HG03108 (cell line): ENCODE measurements at regions not wholly inside any gene's neighbourhood (a gene's known extent, or its start where the extent isn't known, plus 50 kb on each side); places are given as distances from the start of the nearest gene placed in this dataset.

Experiments
- ATAC-seq: cut with Tn5 transposase; IDR thresholded peaks from one replicate; pipeline ENCODE4 v1.9.1; 2021; ENCODE audit warnings: moderate library complexity; ENCODE audit not compliant: unreplicated experiment

DNA sequence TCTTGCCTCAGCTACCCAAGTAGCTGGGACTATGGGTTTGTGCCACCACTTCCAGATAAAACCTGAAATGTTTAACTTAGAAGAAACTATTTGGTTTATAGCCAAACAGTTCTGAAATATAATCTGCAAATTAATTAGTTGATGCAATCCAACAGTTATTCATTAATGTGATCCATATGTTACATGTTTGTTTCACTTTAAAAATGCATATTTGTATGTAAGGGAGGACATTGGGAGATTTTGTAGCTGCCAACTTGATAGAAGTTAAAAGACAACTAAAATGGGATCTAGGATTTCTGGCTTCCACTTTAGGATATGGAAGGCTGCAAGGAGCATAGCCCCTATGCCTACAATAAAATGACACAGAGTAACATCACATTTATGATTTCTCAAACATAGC lies 532.5 kb upstream of the SLC10A2 start:
- no peak for ATAC-seq

DNA sequence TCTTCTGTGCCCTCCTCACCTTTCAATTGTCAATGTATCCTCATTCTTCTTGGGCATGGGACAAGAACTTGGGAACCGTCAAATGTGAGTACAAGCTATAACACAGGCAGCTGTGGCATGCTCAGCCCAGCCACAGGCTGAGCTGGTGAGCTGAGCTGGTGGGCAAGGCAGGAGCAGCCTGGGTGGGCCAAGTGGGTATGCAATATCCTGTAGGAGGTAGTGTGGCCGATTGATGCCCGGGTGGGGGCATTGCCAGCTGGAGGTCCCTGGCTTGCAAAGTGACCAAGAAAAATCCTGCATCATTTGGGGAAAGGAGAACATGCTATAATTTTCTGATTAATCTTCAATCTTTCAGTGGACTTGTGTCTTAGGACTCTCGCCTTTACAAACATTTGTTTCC lies 507.2 kb upstream of the SLC10A2 start:
- no peak for ATAC-seq

DNA sequence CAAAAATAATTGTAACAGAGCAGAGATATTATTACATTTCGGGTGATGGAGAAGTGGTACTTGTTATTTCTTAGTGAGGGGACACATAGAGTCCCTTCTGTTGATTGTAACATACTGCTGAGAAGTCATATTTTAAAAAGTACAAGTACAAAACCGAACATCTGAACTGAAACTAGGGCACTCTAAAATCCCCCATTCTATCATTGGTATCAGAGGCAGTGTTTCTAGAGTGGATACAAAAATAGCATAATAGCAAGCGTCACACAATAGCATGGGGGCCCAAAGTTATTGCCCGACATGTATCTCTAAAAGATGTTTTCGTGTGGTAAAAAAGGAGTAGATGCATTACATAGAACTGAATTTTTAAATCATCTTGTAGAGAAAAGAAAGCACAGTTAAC lies 502.1 kb upstream of the SLC10A2 start:
- no peak for ATAC-seq

DNA sequence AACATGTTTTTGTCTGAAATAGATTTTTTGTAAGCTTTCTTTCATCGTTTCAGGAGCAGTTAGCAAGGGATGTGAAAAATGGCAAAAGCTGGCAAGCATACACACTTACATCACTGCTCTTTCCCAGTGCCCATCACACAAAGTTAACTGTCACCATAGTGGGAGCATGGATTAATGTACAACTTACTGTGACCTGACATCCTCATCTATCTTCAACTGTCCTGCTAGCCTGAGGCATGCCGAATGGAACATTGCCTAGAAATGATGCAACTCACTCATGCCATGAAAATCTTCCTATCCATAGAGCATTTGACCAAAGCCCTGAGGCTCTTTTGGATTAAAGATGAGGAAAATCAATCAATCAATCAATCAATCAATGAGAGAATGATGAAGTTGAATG lies 491.7 kb upstream of the SLC10A2 start:
- ATAC-seq = no peak

DNA sequence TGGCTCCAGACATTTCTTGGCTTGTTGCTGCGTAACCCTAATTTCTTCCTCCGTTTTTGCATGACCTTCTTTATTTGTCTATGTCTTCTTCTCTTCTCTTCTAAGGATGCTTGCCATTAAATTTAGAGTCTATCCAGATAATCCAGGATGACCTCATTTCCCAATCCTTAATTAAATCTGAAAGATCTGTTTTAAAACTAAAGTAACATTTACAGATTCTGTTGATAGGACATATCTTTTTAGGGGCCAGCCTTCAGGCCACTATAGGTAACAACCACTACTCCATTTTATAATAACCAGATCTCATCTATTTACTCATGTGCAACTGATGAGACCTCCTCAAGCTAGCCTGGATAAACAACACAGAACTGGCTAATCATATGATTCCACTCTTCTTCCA lies 490.5 kb upstream of the SLC10A2 start:
- ATAC-seq = no peak

DNA sequence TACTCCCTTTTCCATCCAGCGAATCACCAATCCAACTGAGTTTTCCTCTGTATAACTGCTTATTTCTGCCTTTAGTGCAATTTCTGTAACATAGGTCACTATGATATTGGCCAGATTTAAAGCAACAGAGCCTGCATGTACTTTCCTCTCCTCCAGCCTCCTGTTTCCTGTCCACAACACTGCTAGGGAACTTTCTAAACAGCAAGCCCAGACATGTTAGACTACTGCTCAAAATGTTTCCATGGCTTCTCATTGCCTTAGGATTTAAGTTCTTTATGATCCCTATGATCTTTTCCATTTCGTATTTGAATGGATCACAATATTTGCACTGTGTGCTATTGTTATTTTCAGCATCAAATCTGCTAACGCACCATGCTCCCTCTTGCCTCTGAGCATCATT lies 481.7 kb upstream of the SLC10A2 start:
- no peak for ATAC-seq

DNA sequence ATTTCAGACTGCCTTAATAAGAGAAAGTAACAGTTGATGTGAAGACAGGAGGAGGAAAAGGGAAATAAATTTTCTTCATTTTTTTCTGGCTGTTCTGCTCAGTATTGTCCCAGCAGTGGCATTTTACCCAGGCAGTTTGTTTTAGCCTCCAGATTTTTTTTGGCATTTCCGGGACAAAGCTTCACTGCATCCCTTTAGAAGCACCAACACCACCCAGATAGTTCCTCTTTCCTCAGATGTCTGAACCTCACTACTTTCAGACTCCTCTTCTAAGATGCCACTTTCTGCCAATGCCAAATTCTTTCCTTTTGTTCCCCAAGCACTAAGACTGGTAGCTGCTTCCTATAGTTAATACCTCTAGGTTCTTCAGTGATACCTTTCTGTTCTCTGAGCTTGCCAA lies 480.1 kb upstream of the SLC10A2 start:
- no peak for ATAC-seq

DNA sequence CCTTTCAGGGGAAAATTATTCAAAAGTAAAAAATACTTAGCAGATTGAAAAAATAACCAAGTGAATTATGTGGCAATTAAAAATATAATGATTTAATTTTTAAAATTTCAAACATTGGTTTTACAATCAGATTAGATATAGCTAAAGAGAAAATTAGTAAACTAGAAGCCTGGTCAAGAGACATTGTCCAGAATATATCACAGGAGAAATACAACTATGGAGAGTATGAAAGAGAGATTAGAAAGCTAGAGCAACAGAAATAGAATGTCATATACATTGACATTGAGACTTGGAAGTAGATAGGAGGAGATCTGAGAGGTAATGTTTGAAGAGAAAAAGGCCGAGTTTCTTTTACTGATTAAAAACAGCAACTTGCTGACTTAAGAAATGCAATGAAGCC lies 476.4 kb upstream of the SLC10A2 start:
- ATAC-seq = no peak

DNA sequence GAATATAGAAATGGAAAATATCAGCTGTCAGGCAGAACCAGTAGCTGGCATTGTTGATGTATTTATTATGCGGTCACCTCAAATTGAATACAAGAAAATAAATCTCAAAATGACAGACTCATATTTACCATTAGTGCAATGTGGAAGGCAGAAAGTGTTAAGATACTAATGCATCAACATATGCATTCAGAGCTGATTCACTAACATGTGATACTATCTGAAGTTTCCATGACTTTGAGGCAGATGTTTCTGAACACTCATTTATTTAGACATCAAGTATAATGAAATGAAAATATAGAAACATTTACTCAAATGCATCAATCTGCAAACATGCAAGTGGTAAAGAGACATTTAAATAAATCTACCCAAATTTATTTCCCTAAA lies 474.2 kb upstream of the SLC10A2 start:
- ATAC-seq = no peak

DNA sequence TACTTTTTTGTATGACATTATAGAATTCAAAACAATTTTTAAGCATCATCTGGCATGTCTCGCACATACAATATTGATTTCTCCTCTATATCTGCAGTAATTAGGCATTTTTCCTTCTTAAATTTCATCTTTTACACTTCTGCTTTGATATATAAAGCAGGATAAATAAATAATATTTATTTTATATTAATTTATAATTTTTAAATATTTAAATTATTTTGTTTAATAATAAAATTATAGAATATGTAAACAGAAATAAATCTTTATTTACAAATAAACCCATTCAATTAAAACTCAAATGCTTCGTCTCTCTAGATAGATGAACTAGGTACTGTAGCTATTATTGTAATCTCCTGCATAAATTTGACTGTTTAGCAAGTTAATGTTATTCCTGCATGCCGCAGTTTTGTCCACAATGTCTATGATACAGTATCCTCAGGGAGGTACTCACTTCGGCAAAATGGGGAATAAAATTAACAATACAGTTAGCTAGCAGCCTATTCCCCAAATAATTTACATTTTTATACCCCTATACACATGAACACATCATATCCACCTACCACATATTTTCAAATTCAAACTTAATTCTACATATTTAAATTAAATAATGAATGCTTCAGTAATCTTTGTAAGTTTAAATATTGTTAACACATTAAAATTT lies 473.6 kb upstream of the SLC10A2 start:
- no peak for ATAC-seq

DNA sequence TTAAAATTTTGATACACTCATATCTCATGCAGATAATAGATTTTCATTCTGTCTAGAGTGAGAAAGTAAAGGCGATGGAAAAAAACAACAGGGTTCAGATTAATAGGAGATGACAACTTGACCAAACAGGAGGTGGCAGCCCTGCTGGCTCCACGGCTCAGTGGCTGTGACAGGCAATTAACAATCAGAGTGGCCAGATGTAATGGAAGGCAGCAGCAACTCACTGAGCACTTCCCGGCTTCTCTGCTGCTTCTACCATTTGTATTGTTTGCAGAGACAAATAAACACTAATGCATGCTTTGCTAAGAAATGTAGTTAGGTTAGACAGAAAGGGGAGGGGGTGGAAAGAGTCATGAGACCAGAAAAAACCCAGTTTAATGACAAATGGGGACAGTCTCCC lies 473.0 kb upstream of the SLC10A2 start:
- no peak for ATAC-seq

DNA sequence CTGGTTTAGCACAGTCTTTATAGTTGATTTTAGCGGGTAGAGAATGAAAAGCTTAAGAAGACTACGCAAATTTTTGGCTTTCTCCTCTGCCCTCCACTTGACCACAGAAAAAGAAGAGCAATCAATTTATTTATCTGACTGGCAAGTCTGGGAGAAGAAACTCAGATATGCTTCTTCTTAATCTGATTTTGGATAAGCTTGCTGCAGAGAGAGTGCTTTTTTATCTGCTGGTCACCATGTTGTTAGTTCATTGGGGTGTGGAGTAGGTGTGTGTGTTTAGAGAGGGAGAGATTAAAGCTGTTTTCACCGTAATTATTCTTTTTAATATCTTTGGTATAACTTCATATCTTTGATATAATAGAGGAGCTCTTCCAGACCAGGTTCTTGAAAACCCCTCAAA lies 471.4 kb upstream of the SLC10A2 start:
- no peak for ATAC-seq

DNA sequence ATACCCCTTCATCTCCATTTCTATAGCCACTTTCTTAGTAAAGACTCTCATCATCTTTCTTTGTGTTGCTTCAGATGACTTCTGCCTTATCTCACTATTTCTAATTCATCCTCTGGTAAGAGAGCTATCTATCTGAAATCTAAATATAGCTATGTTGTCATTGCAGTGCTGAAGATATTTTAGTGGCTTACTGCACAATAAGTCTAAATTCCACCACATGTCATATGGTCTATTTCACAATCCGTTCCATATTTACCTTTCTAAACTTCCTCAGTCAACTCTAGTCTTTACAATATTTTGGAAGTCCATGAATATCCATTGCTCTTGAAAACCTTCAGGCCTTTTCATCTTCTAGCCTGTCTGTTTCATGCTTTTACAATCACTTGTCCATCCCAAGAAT lies 465.1 kb upstream of the SLC10A2 start:
- ATAC-seq = no peak

DNA sequence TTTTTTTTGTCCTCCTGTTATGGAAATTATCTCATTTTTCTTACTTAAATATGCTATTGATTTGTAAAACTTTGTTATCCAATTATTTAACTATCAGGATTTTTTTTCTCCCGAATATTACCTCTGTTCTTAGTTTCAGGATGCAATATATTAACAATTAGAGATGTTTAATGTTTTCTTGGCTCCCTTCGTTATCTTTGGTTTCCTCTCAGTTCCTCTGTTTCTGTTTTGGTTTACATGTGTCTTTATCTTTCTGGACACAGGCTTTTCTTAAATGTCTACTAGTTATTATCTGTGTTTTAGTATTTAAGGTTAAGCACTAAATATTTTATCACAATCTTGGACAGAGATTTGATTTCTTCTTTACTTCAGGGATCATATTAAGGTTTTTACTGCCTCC lies 462.2 kb upstream of the SLC10A2 start:
- no peak for ATAC-seq

DNA sequence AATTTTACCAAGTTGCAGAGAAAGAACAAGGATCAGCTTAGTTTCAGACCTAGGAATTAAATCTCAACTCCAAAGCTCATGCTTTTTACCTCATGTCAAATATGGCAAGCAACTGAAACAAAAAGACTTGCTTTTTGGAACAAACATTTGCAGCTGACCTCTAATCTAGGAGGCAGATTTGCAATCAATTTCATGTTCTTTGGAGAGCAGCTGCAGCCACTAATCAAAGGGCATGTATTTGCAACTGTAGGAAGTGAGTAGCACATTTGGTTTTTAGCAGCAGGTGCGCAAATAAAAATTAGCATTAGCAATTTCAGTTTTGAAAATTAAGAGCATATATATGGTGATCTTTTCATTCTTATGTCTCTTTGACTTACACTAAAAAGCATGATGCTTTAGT lies 459.3 kb upstream of the SLC10A2 start:
- ATAC-seq = no peak

DNA sequence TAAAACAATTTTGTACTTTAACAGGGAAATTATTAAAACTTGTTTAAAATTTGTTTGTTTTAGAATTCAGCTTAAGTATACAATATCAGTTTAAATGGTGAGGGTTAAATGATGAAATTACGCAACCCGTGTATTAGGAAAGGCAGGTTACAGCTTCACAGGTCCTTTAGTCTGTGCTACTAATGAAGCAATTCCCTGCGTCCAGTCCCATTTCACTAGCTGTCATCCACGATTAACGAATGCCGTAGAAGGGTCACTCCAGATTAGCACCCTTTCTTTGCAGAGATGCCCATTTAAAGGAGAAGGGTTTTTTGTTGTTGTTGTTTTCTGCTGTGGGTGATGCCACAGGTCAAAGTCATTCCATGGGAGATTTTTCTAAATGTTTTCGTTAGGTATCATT lies 457.6 kb upstream of the SLC10A2 start:
- ATAC-seq = no peak

DNA sequence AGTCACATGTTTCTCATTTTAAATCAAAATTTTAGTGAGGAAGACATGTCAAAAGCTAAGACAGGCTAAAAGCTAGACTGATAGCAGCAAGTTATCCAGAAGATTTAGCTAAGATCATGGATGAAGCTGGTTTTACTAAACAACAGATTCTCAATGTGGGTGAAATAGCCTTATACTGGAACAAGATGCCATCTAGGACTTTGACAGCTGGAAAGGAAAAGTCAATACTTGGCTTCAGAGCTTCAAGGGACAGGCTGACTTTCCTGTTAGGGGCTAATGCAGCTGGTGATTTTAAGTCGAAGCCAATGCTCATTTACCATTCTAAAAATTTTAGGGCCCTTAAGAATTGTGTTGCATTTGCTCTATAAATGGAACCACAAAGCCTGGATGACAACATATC lies 455.3 kb upstream of the SLC10A2 start:
- no peak for ATAC-seq

DNA sequence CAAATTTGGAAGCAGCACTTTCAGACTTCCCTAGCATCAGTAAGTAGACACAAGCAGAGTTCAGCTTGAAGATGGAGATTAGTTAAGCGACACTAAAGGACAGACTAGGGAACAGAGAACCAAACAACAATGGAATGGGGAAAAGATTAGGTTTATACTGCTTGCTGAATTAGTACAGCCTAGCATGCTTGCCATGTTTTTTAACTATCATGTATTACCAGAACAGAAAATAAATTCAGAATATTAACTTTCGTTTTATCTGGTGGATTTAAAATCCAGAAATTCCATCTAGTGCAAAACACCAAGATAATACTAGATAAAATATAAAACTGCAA lies 451.5 kb upstream of the SLC10A2 start:
- no peak for ATAC-seq

DNA sequence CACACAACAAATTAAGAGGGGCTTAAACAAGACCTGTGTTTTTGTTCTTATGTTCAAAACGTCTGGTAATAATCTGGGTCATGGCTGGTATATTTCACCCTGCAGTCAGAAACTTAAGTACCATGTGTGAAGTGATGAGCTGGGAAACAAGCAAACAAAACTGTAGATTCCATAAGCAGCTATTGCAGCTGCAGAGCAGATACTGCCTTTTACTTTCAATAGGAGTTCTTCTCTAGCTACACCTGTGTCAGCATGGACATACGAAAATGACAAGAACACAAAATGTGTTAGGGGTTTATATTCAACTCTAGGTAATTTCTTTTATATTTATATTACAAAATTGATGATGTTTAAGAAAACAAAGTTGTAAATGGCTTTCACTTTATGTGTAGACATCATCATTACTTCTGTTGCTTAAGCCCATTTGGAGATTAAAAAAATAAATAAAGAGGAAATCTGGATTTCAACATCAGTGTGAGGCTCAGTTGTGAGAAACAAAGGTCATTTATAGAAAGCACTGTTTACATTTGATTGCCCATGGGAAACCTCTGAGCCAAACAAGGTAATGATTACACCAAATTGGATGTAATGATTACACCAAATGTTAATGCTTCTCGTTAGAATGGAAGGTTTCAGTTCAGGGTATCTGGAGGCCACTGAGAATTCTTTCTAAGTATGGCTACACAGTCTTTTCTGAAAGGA lies 451.0 kb upstream of the SLC10A2 start:
- peak; percentile 93 for ATAC-seq

DNA sequence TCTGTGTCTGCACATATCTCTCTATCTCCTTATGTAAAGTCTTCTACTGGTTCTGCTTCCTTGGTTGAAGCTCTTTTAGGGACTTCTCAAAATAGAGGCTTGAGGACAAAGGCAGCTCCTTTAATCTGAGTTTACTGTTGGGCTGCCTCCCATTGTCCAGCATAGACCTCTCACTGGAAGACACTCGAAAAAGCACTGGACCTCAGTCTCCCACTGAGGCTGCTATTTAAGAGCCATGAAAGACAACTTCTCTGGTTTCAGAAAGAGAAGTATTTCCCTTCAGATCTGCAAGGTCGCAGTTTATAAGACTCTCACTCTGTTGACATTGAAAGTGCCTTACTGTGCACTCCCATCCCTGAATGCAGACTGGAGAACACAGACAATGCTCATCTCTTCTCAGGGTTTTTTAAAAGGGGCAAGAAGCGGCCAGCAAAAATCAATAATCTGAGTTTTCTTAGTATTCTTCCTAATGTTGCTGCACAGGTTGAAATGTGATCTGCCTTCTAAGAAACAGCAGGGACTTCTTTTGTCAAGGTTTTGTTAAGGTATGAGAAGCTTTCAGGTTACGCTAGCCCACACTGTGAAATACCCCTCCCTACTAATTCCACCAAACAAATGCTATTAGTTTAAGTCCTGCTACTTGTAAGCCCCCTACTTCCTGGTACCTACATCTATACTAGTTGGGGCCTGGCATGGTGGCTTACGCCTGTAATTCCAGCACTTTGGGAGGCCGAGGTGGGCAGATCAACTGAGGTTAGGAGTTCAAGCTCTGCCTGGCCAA lies 450.0 kb upstream of the SLC10A2 start:
- no peak for ATAC-seq

DNA sequence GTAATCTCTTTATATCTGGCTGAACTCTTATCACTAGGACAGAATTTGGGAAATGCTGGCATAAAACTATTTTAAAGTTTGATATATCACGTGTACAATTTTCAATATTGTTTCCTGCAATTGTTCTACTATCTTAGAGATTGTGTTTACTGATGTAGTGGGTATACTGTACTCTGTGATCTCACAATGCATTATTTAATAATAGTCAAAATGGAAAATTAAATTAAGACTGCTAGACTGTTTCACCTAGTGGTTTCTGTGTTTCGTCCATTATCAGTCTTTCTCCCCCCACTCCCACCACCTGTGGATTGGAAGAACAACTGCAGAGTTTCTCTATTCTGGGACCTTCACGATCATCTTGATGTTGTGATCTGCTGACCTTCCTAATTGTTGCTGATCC lies 449.2 kb upstream of the SLC10A2 start:
- no peak for ATAC-seq

DNA sequence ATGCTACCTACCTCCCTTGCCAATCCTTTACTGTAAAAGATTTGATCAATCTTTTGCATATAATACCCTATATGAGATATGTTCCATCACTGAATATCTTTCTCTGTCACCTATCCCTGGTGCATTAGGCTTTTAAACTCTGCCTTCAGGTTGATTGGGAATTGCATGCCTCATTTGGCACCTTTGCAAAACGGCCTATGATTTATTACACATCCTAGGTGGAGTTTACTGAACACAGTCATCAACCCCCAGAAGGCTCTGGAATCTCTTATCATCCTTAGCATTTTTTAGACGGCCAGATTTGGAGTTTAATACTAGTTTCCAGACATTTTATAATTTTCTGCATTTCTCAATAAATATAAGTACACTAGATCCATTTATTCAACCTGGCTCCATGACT lies 448.4 kb upstream of the SLC10A2 start:
- no peak for ATAC-seq
